Activated CD8-positive, alpha-beta memory T cell treated with anti-CD3 and anti-CD28 coated beads for 48 hours (primary cell): ENCODE measurements at regions not wholly inside any gene's neighbourhood (a gene's known extent, or its start where the extent isn't known, plus 50 kb on each side); places are given as distances from the start of the nearest gene placed in this dataset.
"Not testable (repeated sequence)": the region's sequence is repeated elsewhere in the genome, so short reads cannot be mapped to it uniquely, and the experiment has no call there.

ENCODE experiments used
- DNase-seq, 3 experiments: peaks; one replicate each; pipeline ENCODE4 v3.0.0-alpha.2; 2020; ENCODE audit warnings: low read depth in 2 of 3, low spot score in 2 of 3

DNA sequence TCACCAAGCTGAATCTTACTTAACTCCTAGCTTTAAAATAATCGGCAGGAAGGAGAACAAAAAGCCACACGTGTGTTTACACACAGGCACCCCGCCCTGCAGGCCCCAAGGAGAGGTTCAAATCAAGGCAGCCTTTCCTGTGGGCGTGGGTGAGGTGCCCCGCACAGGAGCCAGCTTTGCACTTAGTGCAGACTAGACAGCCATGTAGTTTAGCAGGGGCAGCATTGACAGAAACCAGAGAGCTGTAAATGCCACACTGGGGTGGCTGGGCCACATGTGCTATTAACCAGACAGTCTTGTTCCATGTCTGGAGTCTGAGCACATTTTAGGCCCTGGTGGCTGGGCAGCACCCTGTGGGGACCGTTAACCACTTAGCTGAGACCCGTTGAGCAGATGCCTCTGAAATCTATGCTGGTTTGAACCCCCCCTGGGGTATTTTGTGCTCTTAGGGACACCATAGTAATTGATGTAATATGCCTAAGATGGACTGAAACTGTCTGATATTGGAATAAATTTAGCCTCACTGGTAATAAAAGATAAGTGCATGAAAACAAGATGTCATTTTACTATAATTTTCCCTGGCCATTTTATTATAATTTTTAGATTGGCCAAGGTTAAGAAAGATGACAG is 106.4 kb upstream of the KCNG1 start:
- DNase-seq: no peak

DNA sequence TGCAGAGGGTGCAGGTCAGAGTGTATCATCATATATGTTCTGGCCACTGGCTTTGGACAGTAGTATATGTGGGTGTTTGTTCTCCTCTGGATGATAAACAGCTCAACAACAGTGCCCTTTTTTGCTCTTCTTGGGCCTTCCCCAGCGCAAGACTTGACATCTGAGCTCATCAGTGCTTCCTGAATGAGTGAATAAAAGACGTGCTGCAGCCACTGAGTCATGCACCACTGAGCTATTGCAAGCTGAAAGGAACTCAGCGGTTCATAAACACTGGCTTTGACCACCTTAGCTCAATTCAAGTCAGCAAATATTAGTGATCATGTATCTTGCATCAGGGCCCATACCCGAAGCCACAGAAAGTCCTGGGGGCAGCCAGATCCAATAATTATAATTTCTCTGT is 105.3 kb upstream of the KCNG1 start:
- DNase-seq: no peak

DNA sequence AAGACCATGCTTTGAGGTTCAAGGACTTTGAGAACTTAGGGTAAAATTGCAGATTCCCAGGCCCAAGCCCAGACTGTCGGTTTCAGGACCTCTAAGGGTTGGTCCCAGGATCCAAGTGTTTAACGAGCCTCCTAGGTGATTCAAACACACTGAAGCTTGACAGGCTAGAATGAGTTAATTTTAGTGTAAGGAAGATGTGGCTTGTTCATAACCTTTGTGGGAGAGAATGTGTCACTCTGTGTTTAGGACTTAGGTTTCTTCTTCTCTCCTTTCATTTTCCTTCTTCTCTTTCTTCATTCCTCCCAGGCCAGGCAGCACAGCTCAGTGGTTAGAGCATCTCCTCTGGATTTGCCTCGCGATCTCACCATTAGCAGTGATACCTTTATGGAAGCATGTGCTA is 104.8 kb upstream of the KCNG1 start:
- DNase-seq: no peak

DNA sequence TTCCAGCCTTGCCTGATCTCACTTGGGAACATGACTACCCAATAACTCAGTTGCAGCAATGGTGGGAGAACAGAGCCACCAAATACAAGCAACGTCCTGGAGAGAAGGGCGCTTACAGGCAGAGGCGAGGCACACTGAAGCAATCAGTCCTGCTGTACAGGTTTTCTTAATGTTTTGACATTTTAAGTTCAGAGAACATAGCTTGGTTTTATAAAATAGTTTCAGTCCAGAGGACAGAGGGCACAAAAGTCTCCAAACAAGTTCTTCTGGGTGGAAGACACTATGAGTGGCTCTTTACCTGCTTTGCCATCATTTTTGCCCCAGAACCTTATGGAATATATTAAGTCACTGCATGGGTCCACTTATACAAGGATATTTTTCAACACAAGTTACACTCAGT is 103.4 kb upstream of the KCNG1 start:
- DNase-seq: no peak

DNA sequence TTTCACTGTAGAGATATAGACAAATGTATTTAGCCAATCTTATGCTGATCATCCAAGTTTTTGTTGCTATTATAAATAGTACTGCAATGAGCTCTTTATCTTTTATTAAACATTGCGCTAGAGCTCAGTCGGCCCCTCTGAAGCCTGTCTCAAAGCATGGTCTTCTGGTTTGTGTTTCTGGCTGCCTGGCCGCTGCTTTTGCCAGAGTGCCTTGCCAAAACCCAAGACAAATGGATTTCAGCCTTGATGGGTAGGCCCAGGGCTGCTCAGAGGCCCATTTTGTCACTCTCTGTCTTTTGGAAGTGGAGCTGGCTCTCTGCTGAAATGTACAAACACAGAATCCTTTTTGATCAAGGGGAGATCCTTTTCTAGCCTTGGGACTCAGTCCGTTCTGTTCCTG is 102.9 kb upstream of the KCNG1 start:
- no peak for DNase-seq

DNA sequence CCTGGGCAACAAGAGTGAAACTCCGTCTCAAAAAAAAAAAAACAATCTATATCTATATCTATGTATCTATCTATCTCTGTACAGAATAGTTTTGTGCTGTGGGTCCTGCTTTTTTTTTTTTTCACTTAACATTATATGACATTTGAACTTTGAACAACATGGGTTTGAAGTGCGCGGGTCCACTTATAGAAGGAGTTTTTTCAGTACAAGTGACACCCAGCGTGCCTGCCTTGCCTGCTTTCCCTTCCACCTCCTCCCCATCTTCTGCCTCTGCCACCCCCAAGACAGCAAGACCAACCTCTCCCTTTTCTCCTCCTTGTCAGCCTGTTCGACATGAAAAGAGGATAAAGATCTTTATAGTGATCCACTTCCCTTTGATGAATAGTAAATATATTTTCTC is 102.2 kb upstream of the KCNG1 start:
- no peak for DNase-seq

DNA sequence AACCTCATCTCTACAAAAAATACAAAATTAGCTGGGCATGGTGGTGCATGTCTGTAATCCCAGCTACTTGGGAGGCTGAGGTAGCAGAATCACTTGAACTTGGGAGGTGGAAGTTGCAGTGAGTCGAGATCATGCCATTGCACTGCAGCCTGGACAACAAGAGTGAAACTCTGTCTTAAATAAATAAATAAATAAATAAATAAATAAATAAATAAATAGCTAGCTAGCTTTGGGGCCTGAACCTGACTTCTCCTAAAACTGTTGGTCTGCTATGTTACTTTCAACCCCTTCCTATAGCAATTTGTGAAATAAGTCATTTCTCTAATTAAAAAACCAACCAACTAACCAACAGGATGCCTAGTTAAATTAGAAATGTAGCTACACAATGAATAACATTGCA is 101.0 kb upstream of the KCNG1 start:
- DNase-seq: not testable (repeated sequence)

DNA sequence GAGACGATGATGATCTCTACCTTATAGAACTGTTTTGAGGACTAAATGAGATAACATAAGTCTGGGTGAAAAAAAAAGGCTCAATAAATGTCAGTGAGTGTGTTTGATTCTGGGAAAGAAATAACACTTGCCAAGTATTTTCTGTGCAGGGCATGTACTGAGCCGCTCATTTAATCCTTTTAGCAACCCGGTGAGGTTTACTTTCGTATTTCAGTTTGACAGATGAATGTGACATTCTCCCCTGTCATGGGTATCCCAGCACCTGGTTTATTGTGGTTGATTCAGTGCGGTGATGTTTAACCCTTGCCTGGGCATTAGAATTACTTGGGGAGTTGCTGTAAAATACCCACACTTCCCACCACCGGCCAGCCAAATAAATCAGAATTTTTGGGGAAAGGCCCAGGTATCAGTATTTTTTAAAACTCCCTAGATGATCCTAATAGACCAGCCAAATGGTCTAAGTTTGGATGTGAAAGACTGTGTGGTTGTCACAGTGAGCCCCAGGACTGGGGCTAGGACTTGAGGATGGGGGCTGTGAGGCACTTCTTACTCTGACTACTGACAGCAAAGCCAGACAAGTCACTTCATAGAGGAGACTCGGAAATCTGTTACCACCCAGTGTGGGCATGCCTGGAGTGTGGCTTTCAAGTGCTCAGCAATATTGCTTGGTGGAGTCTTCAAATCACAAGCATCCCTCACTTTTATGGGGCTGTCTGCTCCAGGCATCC is 100.2 kb upstream of the KCNG1 start:
- no peak for DNase-seq

DNA sequence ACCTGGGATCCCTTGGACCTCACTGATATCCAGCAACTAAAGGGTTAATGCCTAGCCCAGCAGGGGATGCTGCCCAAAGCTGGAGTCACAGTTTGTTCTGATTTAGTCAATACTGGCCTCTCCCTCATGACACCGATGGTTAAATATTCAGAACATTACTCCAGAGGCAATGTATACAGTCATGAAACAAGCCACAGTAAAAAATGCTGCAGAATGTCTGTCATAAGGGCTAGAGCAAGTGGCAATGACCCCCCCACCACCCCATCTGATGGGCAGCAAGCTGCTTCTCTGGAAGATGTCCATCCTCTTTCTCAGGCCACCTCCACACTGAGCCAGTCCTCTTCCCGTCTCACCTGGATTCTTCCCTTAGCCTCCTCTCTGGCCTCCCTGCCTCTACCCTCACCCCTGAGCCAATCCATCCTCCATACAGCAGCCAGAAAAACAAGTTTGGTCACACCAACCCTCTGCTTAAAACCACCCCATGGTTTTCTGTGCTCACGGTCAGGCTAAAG is 99.0 kb upstream of the KCNG1 start:
- DNase-seq: no peak

DNA sequence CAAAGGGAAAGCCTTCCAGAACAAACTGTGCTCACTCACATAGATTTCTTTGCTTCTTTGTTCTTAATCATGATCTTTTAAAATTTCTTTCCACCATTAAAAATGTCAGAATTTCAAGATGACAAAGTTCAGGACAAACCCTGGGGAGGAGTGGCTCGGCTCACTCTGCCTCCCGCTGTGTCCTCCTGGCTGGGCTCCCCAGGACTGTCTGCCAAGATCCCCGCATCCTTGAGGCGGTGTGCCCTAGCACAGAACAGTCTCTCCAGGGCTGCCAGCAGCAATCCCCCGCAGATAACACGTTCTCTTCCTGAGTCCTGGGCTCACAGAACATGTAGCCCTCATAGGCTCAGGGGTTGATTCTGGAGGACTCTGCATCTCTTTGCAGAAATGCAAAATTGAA is 98.4 kb upstream of the KCNG1 start:
- no peak for DNase-seq

DNA sequence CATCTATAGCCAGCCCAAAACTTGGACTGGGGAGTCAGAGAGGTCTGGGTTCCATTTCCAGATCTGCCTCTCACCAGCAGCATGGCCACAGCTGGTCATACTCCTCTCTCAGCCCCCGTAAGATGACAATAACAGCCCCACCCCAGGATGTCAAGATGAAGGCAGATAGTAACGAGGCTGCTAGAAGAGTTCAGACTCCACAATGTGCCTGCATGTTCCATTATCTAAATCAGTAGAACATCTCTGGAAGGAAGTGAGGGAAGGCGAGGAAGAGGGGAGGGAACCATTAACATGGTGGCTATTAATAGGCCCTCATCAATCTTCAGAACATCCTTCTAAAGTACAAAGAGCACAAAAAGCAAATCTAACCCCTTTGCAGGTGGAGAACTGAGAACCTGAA is 98.0 kb upstream of the KCNG1 start:
- DNase-seq: no peak

DNA sequence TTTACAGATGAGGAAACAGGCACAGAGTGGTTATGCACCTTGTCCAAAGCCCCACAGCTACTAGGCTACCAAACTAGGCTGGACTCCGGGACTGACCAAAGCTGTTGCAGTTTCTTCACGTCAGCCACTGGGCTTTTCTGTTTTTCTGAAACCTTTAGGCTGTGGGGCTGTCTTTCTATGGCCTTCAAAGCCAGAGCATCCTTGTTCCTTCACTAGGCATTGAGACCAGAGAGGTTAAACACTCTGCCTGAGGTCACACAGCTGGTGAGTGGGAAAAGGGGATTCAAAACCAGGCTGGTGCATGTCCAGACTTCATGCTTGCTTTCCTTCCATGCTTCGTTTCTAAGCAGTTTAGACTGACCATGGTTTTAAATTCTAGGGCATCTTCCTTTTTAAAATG is 97.5 kb upstream of the KCNG1 start:
- no peak for DNase-seq

DNA sequence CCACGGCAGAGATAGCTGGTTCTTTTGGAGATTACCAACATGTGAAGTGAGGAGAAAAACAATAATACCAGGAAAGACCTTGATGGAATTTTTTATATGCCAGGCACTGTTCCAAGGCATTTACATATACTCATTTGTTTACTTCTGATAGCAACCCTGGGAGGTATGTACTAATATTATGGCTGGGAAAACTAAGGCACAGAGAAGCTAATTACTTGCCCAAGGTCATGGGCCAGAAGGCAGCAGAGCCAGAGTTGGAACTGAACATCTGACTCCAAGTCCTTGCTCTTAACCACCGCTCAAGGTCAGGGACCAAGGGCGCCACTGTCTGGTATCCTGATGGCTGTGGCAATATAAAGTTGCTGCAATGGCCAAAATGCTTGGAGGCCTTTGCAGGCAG is 97.0 kb upstream of the KCNG1 start:
- DNase-seq: no peak

DNA sequence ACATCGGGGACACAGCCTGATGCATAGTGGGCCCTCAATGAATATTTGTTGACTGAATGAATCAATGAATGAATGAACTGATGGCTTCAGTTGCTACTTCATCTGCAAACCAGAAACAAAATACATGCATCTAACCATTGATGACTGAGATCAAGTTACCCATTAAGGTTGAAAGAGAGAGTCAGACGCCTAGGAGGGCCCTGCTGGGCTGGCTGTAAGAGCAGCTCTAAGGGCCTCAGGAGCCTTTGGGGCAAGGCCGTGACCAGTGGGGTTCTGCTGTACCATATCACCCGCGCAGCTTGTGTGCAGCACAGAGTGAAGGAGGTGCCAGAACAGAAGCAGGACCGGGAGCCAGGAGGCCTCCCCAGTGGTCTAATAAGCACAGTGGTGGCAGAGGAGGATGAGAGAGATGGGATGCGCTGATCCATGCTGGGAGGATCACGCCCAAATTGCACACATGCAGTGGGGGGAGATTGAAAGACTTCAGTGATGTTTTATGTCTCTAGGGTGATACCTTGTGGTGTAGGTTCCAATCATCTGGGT is 96.1 kb upstream of the KCNG1 start:
- DNase-seq: no peak

DNA sequence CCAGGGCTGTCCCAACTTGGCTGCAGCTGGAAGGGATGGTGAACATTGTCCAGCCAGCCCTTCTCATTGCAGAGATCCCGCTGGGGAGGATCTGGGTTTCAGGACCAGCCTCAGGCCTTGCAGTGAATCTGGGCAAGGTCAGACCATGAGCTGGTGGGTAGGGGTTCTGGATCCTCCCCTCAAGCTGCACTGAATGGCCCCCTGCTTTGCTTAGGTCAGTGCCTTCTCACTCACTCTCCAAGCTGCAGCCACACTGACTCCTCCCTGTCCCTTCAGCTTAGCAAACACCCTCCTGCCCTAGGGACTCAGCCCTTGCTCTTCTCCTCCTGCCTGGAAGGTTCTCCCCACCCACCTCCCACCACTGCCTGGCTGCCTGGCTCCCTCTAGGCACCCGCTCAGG is 95.3 kb upstream of the KCNG1 start:
- DNase-seq: no peak

DNA sequence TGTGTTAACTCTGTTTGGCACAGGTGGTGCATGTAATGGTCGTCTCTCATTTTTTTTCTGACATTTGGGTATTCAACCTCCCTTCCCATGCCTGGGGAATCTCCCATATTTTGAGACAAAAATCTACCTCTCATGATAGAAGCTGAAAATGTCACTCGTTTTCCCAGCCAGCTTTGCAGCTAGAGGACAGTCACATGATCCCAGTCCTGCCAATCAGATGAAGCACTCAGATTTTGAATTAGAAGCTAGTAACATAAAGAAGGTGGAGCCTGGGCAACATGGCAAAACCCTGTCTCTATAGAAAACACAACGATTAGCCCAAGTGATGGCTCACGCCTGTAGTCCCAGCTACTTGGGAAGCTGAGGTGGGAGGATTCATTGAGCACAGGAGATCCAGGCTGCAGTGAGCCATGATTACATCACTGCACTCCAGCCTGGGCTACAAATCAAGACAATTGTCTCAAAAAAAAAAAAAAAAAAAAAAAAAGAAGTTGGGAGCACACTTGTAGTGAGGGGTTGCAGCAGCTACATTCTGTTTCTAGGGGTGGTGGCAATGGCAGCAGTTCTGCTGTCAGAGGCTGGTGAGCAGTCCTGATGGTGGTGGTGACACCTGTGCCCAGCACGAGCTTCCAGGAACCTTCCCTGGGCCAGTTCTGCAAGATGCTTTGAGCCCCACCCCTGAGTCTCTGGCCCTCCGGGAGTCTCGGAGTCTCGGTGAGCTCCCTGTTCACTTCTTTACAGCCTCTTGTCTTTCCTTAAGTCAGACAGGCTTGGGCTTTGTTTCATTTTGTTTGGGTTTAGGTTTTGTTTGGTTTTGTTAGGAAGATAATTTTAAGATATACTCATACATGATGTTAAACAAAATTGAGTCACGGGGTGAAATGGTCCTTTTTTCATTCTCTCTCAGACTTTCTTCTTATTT is 94.1 kb upstream of the KCNG1 start:
- no peak for DNase-seq

DNA sequence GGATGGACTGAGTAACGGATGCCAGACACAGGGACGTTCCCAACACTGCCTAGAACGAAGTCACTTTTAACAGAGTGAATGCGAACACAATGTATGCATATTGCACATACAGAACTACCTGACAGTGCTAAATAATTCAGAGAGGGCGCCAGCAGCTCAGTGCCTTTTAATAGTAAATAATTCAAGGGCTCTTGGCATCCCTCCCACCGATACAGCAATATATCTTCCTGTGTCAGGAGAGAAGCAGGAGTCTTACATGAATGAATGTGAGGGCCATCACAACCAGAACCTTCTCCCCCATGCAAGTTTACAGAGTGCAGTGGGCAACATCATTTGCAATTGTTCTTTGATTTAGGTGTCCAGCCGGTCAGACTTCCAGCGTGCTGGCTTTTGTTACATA is 88.4 kb upstream of the KCNG1 start:
- DNase-seq: no peak

DNA sequence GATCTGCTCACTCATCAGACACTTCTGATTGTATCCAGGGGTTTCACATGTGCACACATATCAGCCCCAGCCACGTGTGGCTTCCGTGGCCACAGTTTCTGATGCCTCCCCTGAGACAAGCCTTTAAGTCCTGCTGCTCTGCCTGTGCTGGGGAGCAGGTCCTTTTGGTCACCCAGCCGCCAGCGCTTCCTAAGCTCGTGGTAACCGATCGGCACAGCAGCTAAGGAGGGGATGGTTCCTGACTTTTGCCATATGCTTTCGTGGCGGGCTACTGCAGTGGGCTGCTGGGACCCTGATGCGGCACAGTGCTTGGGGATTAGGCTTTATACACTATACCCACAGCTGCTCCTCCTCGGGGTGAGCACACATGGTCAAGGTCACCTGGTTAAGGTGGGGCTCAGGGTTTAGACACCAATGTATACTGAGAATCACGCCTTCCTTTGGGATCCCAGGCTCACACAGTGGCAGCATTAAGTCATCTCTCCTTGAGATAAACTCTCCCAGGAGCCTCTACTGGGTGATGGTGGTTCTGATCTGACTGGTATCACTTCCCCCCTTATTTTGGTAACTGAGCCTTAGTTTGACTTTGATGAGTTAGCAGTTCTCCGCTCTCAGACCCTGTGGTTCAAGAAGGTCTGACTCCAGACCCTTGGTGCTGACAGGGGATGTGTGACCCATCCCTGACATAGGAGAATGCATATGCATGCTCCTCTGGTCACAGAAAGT is 85.9 kb upstream of the KCNG1 start:
- no peak for DNase-seq

DNA sequence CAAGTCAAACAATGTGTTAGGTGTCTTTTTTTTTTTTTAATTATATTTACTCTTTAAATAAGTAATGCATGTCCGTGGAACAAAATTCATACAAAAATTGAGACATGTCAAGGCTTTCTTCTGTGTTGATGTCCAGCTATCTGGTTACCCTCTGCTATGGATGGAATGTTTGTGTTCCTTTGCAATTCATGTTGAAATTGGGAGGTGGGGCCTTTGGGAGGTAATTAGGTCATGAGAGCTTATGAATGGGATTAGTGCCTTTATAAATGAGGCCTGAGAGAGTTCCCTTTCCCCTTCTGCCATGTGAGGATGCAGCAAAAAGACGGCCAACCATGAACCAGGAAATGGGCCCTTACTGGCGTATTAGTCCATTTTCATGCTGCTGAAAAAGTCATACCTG is 83.1 kb upstream of the KCNG1 start:
- DNase-seq: no peak

DNA sequence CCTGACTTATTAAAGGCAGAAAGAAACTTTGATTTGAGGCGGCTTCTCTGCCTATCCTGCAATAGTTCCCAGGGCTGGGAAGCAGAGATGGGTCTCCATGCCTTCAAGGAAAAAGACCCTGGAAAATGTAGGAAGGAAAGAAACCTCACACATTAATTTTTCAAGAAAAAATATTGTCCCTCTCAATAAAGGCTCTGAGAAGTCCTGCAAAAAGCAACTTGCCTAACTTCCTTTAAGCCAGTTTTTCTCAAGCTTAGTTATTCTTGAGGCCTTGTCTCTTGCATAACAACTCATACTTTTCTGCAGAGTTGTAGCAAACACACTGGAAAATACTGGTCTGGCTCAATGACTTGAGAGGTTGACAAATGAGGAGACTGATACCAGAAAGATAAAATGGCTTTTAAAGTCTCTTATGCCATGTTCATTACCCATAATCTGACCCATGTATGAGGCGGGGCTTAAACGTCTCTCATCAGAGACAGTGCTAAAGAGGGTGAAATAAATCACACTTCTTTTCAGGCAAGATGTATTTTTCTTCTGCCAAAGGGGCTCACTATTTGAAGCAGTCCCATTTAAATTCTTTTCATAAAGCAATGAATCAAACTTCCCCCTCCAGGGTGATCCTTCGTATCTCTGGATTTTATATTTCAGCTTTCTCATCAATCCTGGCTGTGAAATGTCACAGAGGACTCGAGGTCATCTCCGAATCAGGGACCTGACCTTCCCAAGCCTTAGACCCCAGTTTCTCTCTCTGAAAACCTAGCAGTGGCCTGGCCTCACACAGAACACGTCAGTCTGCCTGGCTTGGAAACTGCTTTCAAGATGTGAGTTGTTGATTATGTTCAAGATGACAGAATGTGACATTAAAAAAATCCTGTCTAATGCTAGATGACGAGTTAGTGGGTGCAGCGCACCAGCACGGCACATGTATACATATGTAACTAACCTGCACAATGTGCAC is 82.3 kb upstream of the KCNG1 start:
- no peak for DNase-seq
